GM12878 (cell line): ENCODE measurements at regions not wholly inside any gene's neighbourhood (a gene's known extent, or its start where the extent isn't known, plus 50 kb on each side); places are given as distances from the start of the nearest gene placed in this dataset.

Experiments used
- ATAC-seq: fragments of 200-7000 bp; cut with Tn5 transposase; 3 replicates; pipeline ENCODE4 v1.9.1; 2020; ENCODE audit warnings: mild to moderate bottlenecking, moderate library complexity
- BruUV-seq: library from RNA; stranded (reverse); fragments of 400-500 nt; replicated peaks from 2 replicates; lab custom pipeline; 2021; lab: Mats Ljungman, UMichigan
- CTCF ChIA-PET: fragments of 300-600 bp; sonication (Branson Sonifier 250); formaldehyde crosslinking; extraction: SDS; loops from one replicate; lab custom pipeline; 2021; ENCODE audit warnings: inconsistent platforms; lab: Yijun Ruan, JAX
- POLR2A ChIA-PET: fragments of 350-600 bp; formaldehyde crosslinking; extraction: SDS; loops from one replicate; lab custom pipeline; 2021; ENCODE audit warnings: inconsistent platforms; lab: Charles Lee
- RAD21 ChIA-PET: fragments of 300-600 bp; sonication (Branson Sonifier 250); formaldehyde crosslinking; loops from one replicate; lab custom pipeline; 2023; ENCODE audit warnings: antibody characterized with exemption; ENCODE audit not compliant: unreplicated experiment; lab: Charles Lee
- SMC1A ChIA-PET: fragments of 300-600 bp; sonication (Branson Sonifier 250); formaldehyde crosslinking; loops from one replicate; lab custom pipeline; 2023; ENCODE audit not compliant: unreplicated experiment, uncharacterized antibody; lab: Charles Lee
- DNase-seq: peaks from one replicate; pipeline ENCODE4 v3.0.0-alpha.2; 2011; ENCODE audit warnings: low read depth, low spot score
- FAIRE-seq: peaks from 3 replicates; lab custom pipeline; 2011; peaks lifted over from hg19 to GRCh38; lab: Jason Lieb, UNC
- H2AFZ ChIP-seq: 2 replicates; pipeline ENCODE4 v1.6.0; 2011; ENCODE audit warnings: low read depth, low read length, control low read depth; ENCODE audit not compliant: control insufficient read depth
- H3K27ac ChIP-seq: 2 replicates; pipeline ENCODE4 v1.5.1; 2011; ENCODE audit warnings: control low read depth; ENCODE audit not compliant: control insufficient read depth, insufficient read depth
- H3K27me3 ChIP-seq, 2 experiments: replicated peaks in 1 of 2; 2 replicates each; pipeline versions ENCODE4 v1.6.0 to v1.6.1; 2011; ENCODE audit warnings: low read length in 1 of 2; ENCODE audit not compliant: control insufficient read depth in 2 of 2, insufficient read depth in 2 of 2
- H3K36me3 ChIP-seq, 2 experiments: 2 replicates each; pipeline ENCODE4 v1.5.1; 2011; ENCODE audit warnings: low read length in 1 of 2; ENCODE audit not compliant: control insufficient read depth in 2 of 2, insufficient read depth in 2 of 2
- H3K4me1 ChIP-seq: 2 replicates; pipeline ENCODE4 v1.6.1; 2011; ENCODE audit warnings: mild to moderate bottlenecking, low read length, moderate library complexity, mixed read lengths; ENCODE audit not compliant: control insufficient read depth, insufficient read depth
- H3K4me2 ChIP-seq: 2 replicates; pipeline ENCODE4 v1.6.0; 2011; ENCODE audit warnings: control low read depth; ENCODE audit not compliant: control insufficient read depth, insufficient read depth
- H3K4me3 ChIP-seq: fragments of 200-600 bp; sonication (generic); 2 replicates; pipeline ENCODE4 v1.5.1; 2016
- H3K79me2 ChIP-seq: 2 replicates; pipeline ENCODE4 v1.6.0; 2011; ENCODE audit warnings: low read length; ENCODE audit not compliant: control insufficient read depth, insufficient read depth
- H3K9ac ChIP-seq: 2 replicates; pipeline ENCODE4 v1.8.0; 2011; ENCODE audit warnings: low read length, control low read depth, mixed read lengths; ENCODE audit not compliant: control insufficient read depth, insufficient read depth
- H3K9me3 ChIP-seq: replicated peaks from 3 replicates; pipeline ENCODE4 v1.5.1; 2011; ENCODE audit warnings: mild to moderate bottlenecking, low read length; ENCODE audit not compliant: control insufficient read depth, insufficient read depth
- H4K20me1 ChIP-seq: 2 replicates; pipeline ENCODE4 v1.6.0; 2011; ENCODE audit not compliant: control insufficient read depth, insufficient read depth
- ASH2L ChIP-seq: fragments of 300-600, 200-600 bp; sonication (generic); IDR thresholded peaks from 2 replicates; pipeline ENCODE4 v1.6.1; 2017; ENCODE audit warnings: low read depth, mild to moderate bottlenecking, borderline replicate concordance
- CEBPB ChIP-seq, 2 experiments: fragments of 150-350 bp in 1 of 2; IDR thresholded peaks; 2 replicates each; pipeline ENCODE4 v1.6.1; 2012 to 2014; ENCODE audit warnings: low read depth in 2 of 2, low read length in 2 of 2, borderline replicate concordance in 1 of 2, inconsistent platforms in 1 of 2
- HCFC1 ChIP-seq: fragments of 150-350 bp; IDR thresholded peaks from 2 replicates; pipeline ENCODE4 v1.6.1; 2014; ENCODE audit warnings: low read length
- MLLT1 ChIP-seq: fragments of 450-650 bp; IDR thresholded peaks from 2 replicates; pipeline ENCODE4 v1.6.1; 2016; ENCODE audit warnings: mild to moderate bottlenecking
- MYC ChIP-seq: IDR thresholded peaks from 2 replicates; pipeline ENCODE4 v1.6.1; 2011; ENCODE audit warnings: mild to moderate bottlenecking, low read length, moderate library complexity, inconsistent platforms; ENCODE audit not compliant: insufficient read depth, insufficient replicate concordance, insufficient read length, severe bottlenecking
- PAX5 ChIP-seq: IDR thresholded peaks from 2 replicates; pipeline ENCODE4 v1.6.1; 2011; ENCODE audit warnings: low read depth, low read length, borderline replicate concordance
- PML ChIP-seq: IDR thresholded peaks from 2 replicates; pipeline ENCODE4 v1.6.1; 2012; ENCODE audit warnings: low read length, inconsistent platforms
- REST ChIP-seq: IDR thresholded peaks from 2 replicates; pipeline ENCODE4 v1.6.1; 2012; ENCODE audit warnings: mild to moderate bottlenecking, low read depth, low read length
- TCF3 ChIP-seq: IDR thresholded peaks from 2 replicates; pipeline ENCODE4 v1.6.1; 2012; ENCODE audit warnings: low read depth, mild to moderate bottlenecking, low read length, borderline replicate concordance; ENCODE audit not compliant: insufficient read depth
- YBX1 ChIP-seq: fragments of 450-650 bp; IDR thresholded peaks from 2 replicates; pipeline ENCODE4 v1.6.1; 2016; ENCODE audit warnings: antibody characterized with exemption
- YY1 ChIP-seq: IDR thresholded peaks from 2 replicates; pipeline ENCODE4 v1.6.1; 2011; ENCODE audit warnings: low read depth, mild to moderate bottlenecking, low read length
- WGBS: methylation state at CpG from one replicate; pipeline ENCODE4 v1.1.6; 2016; ENCODE audit warnings: low lambda C conversion rate; ENCODE audit not compliant: insufficient replicate concordance, insufficient coverage; ENCODE audit errors: missing lambda C conversion rate; 5-methylcytosine and 5-hydroxymethylcytosine counted together
- in situ Hi-C: fragments of 300-500 bp; cut with MboI; formaldehyde crosslinking; loops from 9 replicates; pipeline ENCODE4 v1.14.3; 2018; ENCODE audit warnings: mixed read lengths
- intact Hi-C: fragments of 100-400 bp; cut with micrococcal nuclease; formaldehyde crosslinking; loops from one replicate; pipeline ENCODE4 v1.14.2; 2022; ENCODE audit not compliant: unreplicated experiment

- ChIA-PET SMC1A (no interaction called here), RAD21 (no interaction called here), POLR2A (no interaction called here), CTCF (no interaction called here)
- in situ Hi-C loops = no loop called here
- FAIRE-seq (no peak), ATAC-seq (no peak), DNase-seq (no peak)
- intact Hi-C loops = no loop called here
- H3K4me2 ChIP-seq = no peak overlapping the region
- no peaks in the 10 kb centered on the region for H3K36me3 ChIP-seq
- WGBS = 20% methylated on average over 6 of the region's 6 CpGs
- H2AFZ ChIP-seq = no peak overlapping the region
- H3K79me2 ChIP-seq = no peaks in the 10 kb centered on the region
- no peak overlapping the region for H3K9ac ChIP-seq
- no peaks in the 10 kb centered on the region for H3K9me3 ChIP-seq
- TF ChIP-seq CEBPB (IDR thresholded peaks at IDR 0.05; ENCODE audit: borderline replicate concordance in 1 of 2, low read depth in 2 of 2, low read length in 2 of 2) (no peak), MYC (no peak), MLLT1 (no peak), TCF3 (no peak), REST (no peak), HCFC1 (no peak), YY1 (no peak), PAX5 (no peak), YBX1 (no peak), PML (no peak), ASH2L (no peak)
- H3K27me3 ChIP-seq = peaks cover 0 to 2% of the 10 kb centered on the region in 2 experiments; a peak in 1 of 4 replicates
- BruUV-seq = no TSS peak
- no peaks in the 10 kb centered on the region for H4K20me1 ChIP-seq
- no peak overlapping the region for H3K27ac ChIP-seq
- H3K4me1 ChIP-seq = no peaks in the 10 kb centered on the region
- H3K4me3 ChIP-seq = no peak overlapping the region
Measured at GRCh38 chr1:37244083-37244480, 209.8 kb upstream of the GRIK3 start.
